Neuronal stem cell (in vitro differentiated cells): ENCODE measurements at regions not wholly inside any gene's neighbourhood (a gene's known extent, or its start where the extent isn't known, plus 50 kb on each side); places are given as distances from the start of the nearest gene placed in this dataset.
"Not testable (repeated sequence)": the region's sequence is repeated elsewhere in the genome, so short reads cannot be mapped to it uniquely, and the experiment has no call there.

Experiments used
- DNase-seq: peaks from one replicate; pipeline ENCODE4 v3.0.0-alpha.2; 2013; ENCODE audit warnings: low spot score
- H2AFZ ChIP-seq: one replicate; pipeline ENCODE4 v1.6.1; 2013; ENCODE audit warnings: mild to moderate bottlenecking, low read length, inconsistent platforms
- H2AK5ac ChIP-seq: 2 replicates; pipeline ENCODE4 v1.6.1; 2013; ENCODE audit warnings: low read depth, mild to moderate bottlenecking, inconsistent platforms, low read length, moderate library complexity, mixed read lengths
- H2BK120ac ChIP-seq: 2 replicates; pipeline ENCODE4 v1.6.1; 2013; ENCODE audit warnings: low read depth, mild to moderate bottlenecking, inconsistent platforms, low read length, moderate library complexity, mixed read lengths
- H2BK12ac ChIP-seq: one replicate; pipeline ENCODE4 v1.6.1; 2013; ENCODE audit warnings: low read length, inconsistent platforms
- H2BK15ac ChIP-seq: 2 replicates; pipeline ENCODE4 v1.6.1; 2013; ENCODE audit warnings: mild to moderate bottlenecking, low read length, inconsistent platforms, mixed read lengths
- H2BK5ac ChIP-seq: one replicate; pipeline ENCODE4 v1.6.1; 2013; ENCODE audit warnings: inconsistent platforms, mild to moderate bottlenecking, low read length, moderate library complexity
- H3K14ac ChIP-seq: one replicate; pipeline ENCODE4 v1.6.1; 2013; ENCODE audit warnings: low read length, inconsistent platforms
- H3K18ac ChIP-seq: 2 replicates; pipeline ENCODE4 v1.6.1; 2013; ENCODE audit warnings: low read length, inconsistent platforms
- H3K23ac ChIP-seq: 2 replicates; pipeline ENCODE4 v1.6.1; 2013; ENCODE audit warnings: low read depth, mild to moderate bottlenecking, mixed read lengths, low read length, inconsistent platforms; ENCODE audit not compliant: poor library complexity
- H3K27ac ChIP-seq: replicated peaks from 3 replicates; pipeline ENCODE4 v1.5.1; 2013; ENCODE audit warnings: low read length, inconsistent platforms
- H3K27me3 ChIP-seq, 3 experiments: 2 replicates each; pipeline ENCODE4 v1.6.1; 2013; ENCODE audit warnings: low read length in 3 of 3, mild to moderate bottlenecking in 2 of 3, inconsistent platforms in 1 of 3, low read depth in 1 of 3, mixed read lengths in 1 of 3, moderate library complexity in 1 of 3; ENCODE audit not compliant: control insufficient read depth in 3 of 3, insufficient read depth in 3 of 3
- H3K36me3 ChIP-seq, 2 donors: replicated peaks in 1 of 2; 2 replicates each; pipeline ENCODE4 v1.6.1; 2013; ENCODE audit warnings: low read length in 2 of 2; ENCODE audit not compliant: control insufficient read depth in 2 of 2, insufficient read depth in 2 of 2
- H3K4ac ChIP-seq: 2 replicates; pipeline ENCODE4 v1.6.1; 2013; ENCODE audit warnings: inconsistent platforms, mild to moderate bottlenecking, low read length, moderate library complexity
- H3K4me1 ChIP-seq, 2 donors: 1 replicate in 1 of 2; 2 replicates in 1 of 2; pipeline ENCODE4 v1.6.1; 2013; ENCODE audit warnings: low read length in 2 of 2, low read depth in 1 of 2; ENCODE audit not compliant: control insufficient read depth in 2 of 2, insufficient read depth in 1 of 2
- H3K4me2 ChIP-seq: one replicate; pipeline ENCODE4 v1.6.1; 2013; ENCODE audit warnings: mild to moderate bottlenecking, low read length, inconsistent platforms; ENCODE audit not compliant: insufficient read depth, poor library complexity, severe bottlenecking
- H3K4me3 ChIP-seq, 2 donors: 2 replicates each; pipeline ENCODE4 v1.5.1; 2013; ENCODE audit warnings: low read length in 2 of 2, mild to moderate bottlenecking in 2 of 2, inconsistent platforms in 1 of 2, moderate library complexity in 1 of 2
- H3K79me1 ChIP-seq: one replicate; pipeline ENCODE4 v1.6.1; 2013; ENCODE audit warnings: low read depth, mild to moderate bottlenecking, inconsistent platforms, low read length, moderate library complexity
- H3K9ac ChIP-seq: one replicate; pipeline ENCODE4 v1.6.1; 2013; ENCODE audit warnings: mild to moderate bottlenecking, low read depth, low read length, inconsistent platforms; ENCODE audit not compliant: poor library complexity
- H3K9me3 ChIP-seq, 2 donors: replicated peaks in 1 of 2; 2 replicates each; pipeline versions ENCODE3 to v1.6.1; 2013; ENCODE audit warnings: low read length in 2 of 2, mild to moderate bottlenecking in 2 of 2, inconsistent platforms in 1 of 2, low read depth in 1 of 2, mixed read lengths in 1 of 2, moderate library complexity in 1 of 2; ENCODE audit not compliant: control insufficient read depth in 2 of 2, insufficient read depth in 1 of 2
- H4K8ac ChIP-seq: one replicate; pipeline ENCODE4 v1.6.1; 2013; ENCODE audit warnings: low read depth, mild to moderate bottlenecking, inconsistent platforms, low read length, moderate library complexity
- H4K91ac ChIP-seq: one replicate; pipeline ENCODE4 v1.6.1; 2013; ENCODE audit warnings: low read length, low read depth, mild to moderate bottlenecking, inconsistent platforms; ENCODE audit not compliant: poor library complexity
- WGBS, 2 donors: extraction: QIAGEN DNeasy Blood & Tissue Kit; methylation state at CpG; one replicate each; pipeline ENCODE4 v1.1.7; 2013; ENCODE audit warnings: missing lambda C conversion rate in 2 of 2, mixed read lengths in 1 of 2; ENCODE audit not compliant: insufficient read length in 2 of 2, insufficient replicate concordance in 1 of 2; ENCODE audit errors: extremely low coverage in 2 of 2; 5-methylcytosine and 5-hydroxymethylcytosine counted together

GRCh38 chr2:87429931-87430275 is 318.0 kb upstream of the PLGLB2 start:
- H2BK5ac ChIP-seq, H3K14ac ChIP-seq, H3K36me3 ChIP-seq, H3K18ac ChIP-seq, H2BK12ac ChIP-seq, H3K4me3 ChIP-seq, H3K4me2 ChIP-seq, H3K4me1 ChIP-seq, H2AFZ ChIP-seq, H2BK120ac ChIP-seq, H4K91ac ChIP-seq, H2AK5ac ChIP-seq, H3K27me3 ChIP-seq, H2BK15ac ChIP-seq, H3K9ac ChIP-seq, H3K9me3 ChIP-seq, H3K23ac ChIP-seq, H3K79me1 ChIP-seq, H3K27ac ChIP-seq, DNase-seq, H4K8ac ChIP-seq, H3K4ac ChIP-seq: not testable (repeated sequence)
- WGBS, 2 donors = no CpG with 5 or more reads among the region's 4 CpGs

- H3K14ac ChIP-seq, H3K4me2 ChIP-seq, H3K27ac ChIP-seq, H2BK15ac ChIP-seq, H2AFZ ChIP-seq, H2AK5ac ChIP-seq, H2BK5ac ChIP-seq, H3K4me3 ChIP-seq, H3K79me1 ChIP-seq, H3K18ac ChIP-seq, H2BK12ac ChIP-seq, H4K8ac ChIP-seq, H3K4me1 ChIP-seq, H3K36me3 ChIP-seq, H3K4ac ChIP-seq, H3K9me3 ChIP-seq, H3K27me3 ChIP-seq, H3K9ac ChIP-seq, DNase-seq, H4K91ac ChIP-seq, H3K23ac ChIP-seq, H2BK120ac ChIP-seq: not testable (repeated sequence)
- no CpG with 5 or more reads among the region's 2 CpGs for WGBS, 2 donors
Measured at GRCh38 chr2:87431051-87431450, 316.8 kb upstream of the PLGLB2 start.

- H3K36me3 ChIP-seq, H3K14ac ChIP-seq, H4K91ac ChIP-seq, H2BK12ac ChIP-seq, H3K9me3 ChIP-seq, H3K27me3 ChIP-seq, H3K18ac ChIP-seq, H3K4me1 ChIP-seq, H2BK5ac ChIP-seq, H3K79me1 ChIP-seq, DNase-seq, H3K23ac ChIP-seq, H3K4ac ChIP-seq, H3K9ac ChIP-seq, H3K27ac ChIP-seq, H4K8ac ChIP-seq, H2AK5ac ChIP-seq, H3K4me3 ChIP-seq, H2BK120ac ChIP-seq, H3K4me2 ChIP-seq, H2AFZ ChIP-seq, H2BK15ac ChIP-seq: not testable (repeated sequence)
- WGBS, 2 donors = no CpG with 5 or more reads among the region's 2 CpGs
Measured at GRCh38 chr2:87432711-87433453, 315.0 kb upstream of the PLGLB2 start.

- not testable (repeated sequence) for H3K4me2 ChIP-seq, H3K18ac ChIP-seq, H4K8ac ChIP-seq, H2BK120ac ChIP-seq, H4K91ac ChIP-seq, H3K36me3 ChIP-seq, H3K14ac ChIP-seq, H3K9me3 ChIP-seq, H3K9ac ChIP-seq, H3K4me3 ChIP-seq, H2AFZ ChIP-seq, H3K23ac ChIP-seq, H3K27ac ChIP-seq, H2BK5ac ChIP-seq, H3K4me1 ChIP-seq, H3K27me3 ChIP-seq, H2BK12ac ChIP-seq, H2AK5ac ChIP-seq, H2BK15ac ChIP-seq, H3K79me1 ChIP-seq, DNase-seq, H3K4ac ChIP-seq
- no CpG with 5 or more reads among the region's 4 CpGs for WGBS, 2 donors
Measured at GRCh38 chr2:87436007-87436406, 311.9 kb upstream of the PLGLB2 start.
